Smooth muscle cell (in vitro differentiated cells): ENCODE measurements at regions not wholly inside any gene's neighbourhood (a gene's known extent, or its start where the extent isn't known, plus 50 kb on each side); places are given as distances from the start of the nearest gene placed in this dataset.

Experiments
- DNase-seq: peaks from one replicate; lab custom pipeline; 2025; ENCODE audit not compliant: unreplicated experiment; lab: John Stamatoyannopoulos, UW
- H2AFZ ChIP-seq: fragments of 200-600 bp; sonication (generic); 2 replicates; pipeline ENCODE4 v1.6.0; 2016; ENCODE audit warnings: antibody characterized with exemption, low read depth, mild to moderate bottlenecking
- H3F3A ChIP-seq: fragments of 200-600 bp; sonication (generic); 2 replicates; pipeline ENCODE4 v1.6.0; 2017; ENCODE audit warnings: antibody characterized with exemption, low read depth
- H3K27ac ChIP-seq: fragments of 200-600 bp; sonication (generic); 2 replicates; pipeline ENCODE4 v1.5.1; 2016; ENCODE audit warnings: low read depth, mild to moderate bottlenecking
- H3K27me3 ChIP-seq: fragments of 200-600 bp; sonication (generic); 2 replicates; pipeline ENCODE4 v1.6.1; 2016; ENCODE audit warnings: low read depth, mild to moderate bottlenecking
- H3K36me3 ChIP-seq: fragments of 200-600 bp; sonication (generic); 2 replicates; pipeline ENCODE4 v1.5.1; 2016; ENCODE audit warnings: low read depth
- H3K4me1 ChIP-seq: fragments of 200-600 bp; sonication (generic); 2 replicates; pipeline ENCODE4 v1.5.1; 2016; ENCODE audit warnings: low read depth
- H3K4me2 ChIP-seq: fragments of 200-600 bp; sonication (generic); 2 replicates; pipeline ENCODE4 v1.6.0; 2016; ENCODE audit warnings: mild to moderate bottlenecking
- H3K4me3 ChIP-seq: fragments of 200-600 bp; sonication (generic); 2 replicates; pipeline ENCODE4 v1.5.1; 2016; ENCODE audit warnings: mild to moderate bottlenecking
- H3K79me2 ChIP-seq: fragments of 200-600 bp; sonication (generic); 2 replicates; pipeline ENCODE4 v1.6.0; 2016; ENCODE audit warnings: low read depth, mild to moderate bottlenecking
- H3K9ac ChIP-seq: fragments of 200-600 bp; sonication (generic); 2 replicates; pipeline ENCODE4 v1.6.0; 2016; ENCODE audit warnings: low read depth
- H3K9me3 ChIP-seq: fragments of 200-600 bp; sonication (generic); replicated peaks from 2 replicates; pipeline ENCODE4 v1.5.1; 2016; ENCODE audit warnings: low read depth
- H4K20me1 ChIP-seq: fragments of 200-600 bp; sonication (generic); 2 replicates; pipeline ENCODE4 v1.6.0; 2016; ENCODE audit warnings: low read depth
- CTCF ChIP-seq: fragments of 200-600 bp; sonication (generic); IDR thresholded peaks from 2 replicates; pipeline ENCODE4 v1.5.1; 2017; ENCODE audit warnings: borderline replicate concordance, mild to moderate bottlenecking, antibody characterized with exemption; ENCODE audit not compliant: insufficient read depth, poor library complexity, severe bottlenecking
- WGBS: methylation state at CpG from one replicate; pipeline ENCODE4 v1.1.7; 2016; ENCODE audit warnings: low lambda C conversion rate; 5-methylcytosine and 5-hydroxymethylcytosine counted together

GRCh38 chr10:121322046-121322445 is 276.2 kb downstream of the FGFR2 start:
- Histone ChIP-seq H3K27me3 (no peaks in the 10 kb centered on the region), H3K27ac (no peak overlapping the region), H3K79me2 (no peaks in the 10 kb centered on the region), H4K20me1 (no peaks in the 10 kb centered on the region), H3K9ac (no peak overlapping the region), H3K4me3 (no peak overlapping the region), H3K9me3 (no peaks in the 10 kb centered on the region), H3K4me1 (no peaks in the 10 kb centered on the region), H3K4me2 (no peak overlapping the region), H3F3A (no peaks in the 10 kb centered on the region), H2AFZ (no peak overlapping the region), H3K36me3 (no peaks in the 10 kb centered on the region)
- WGBS = 33% methylated on average over 1 of the region's 1 CpG
- TF ChIP-seq CTCF = no peak
- no peak for DNase-seq

- Histone ChIP-seq H4K20me1 (no peaks in the 10 kb centered on the region), H3K4me1 (no peaks in the 10 kb centered on the region), H3K27ac (no peak overlapping the region), H3K27me3 (no peaks in the 10 kb centered on the region), H3K79me2 (no peaks in the 10 kb centered on the region), H3K9me3 (no peaks in the 10 kb centered on the region), H3K4me2 (no peak overlapping the region), H3K4me3 (no peak overlapping the region), H3F3A (no peaks in the 10 kb centered on the region), H2AFZ (no peak overlapping the region), H3K36me3 (no peaks in the 10 kb centered on the region), H3K9ac (no peak overlapping the region)
- WGBS = 93% methylated on average over 1 of the region's 1 CpG
- no peak for DNase-seq
- no peak for TF ChIP-seq CTCF
These were observed 275.5 kb downstream of the FGFR2 start for GRCh38 chr10:121322776-121323175.

DNA sequence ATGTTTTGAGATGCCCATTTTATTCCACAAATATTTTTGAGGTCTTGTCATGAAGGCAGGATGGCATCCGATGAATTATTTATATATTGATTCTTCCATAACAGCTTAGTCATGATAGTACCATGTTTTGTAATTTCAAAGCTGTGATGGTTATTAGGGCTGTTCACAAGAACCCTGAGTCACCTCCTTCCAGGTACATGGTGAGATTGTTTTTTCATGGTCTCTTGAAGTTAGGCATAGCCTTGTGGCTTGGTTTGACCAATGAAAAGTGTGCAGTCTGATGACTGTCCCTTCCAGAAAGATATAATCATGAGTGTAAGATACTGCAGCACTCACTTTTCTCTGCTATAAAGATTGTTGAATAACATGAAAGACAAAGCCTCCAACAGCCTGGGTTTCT is 274.8 kb downstream of the FGFR2 start:
- Histone ChIP-seq H3K36me3 (no peaks in the 10 kb centered on the region), H3K27ac (no peak overlapping the region), H3K9me3 (no peaks in the 10 kb centered on the region), H4K20me1 (no peaks in the 10 kb centered on the region), H3K4me1 (no peaks in the 10 kb centered on the region), H2AFZ (no peak overlapping the region), H3K27me3 (no peaks in the 10 kb centered on the region), H3K9ac (no peak overlapping the region), H3K4me3 (no peak overlapping the region), H3F3A (no peaks in the 10 kb centered on the region), H3K79me2 (no peaks in the 10 kb centered on the region), H3K4me2 (no peak overlapping the region)
- no peak for TF ChIP-seq CTCF
- DNase-seq = no peak
- 89% methylated on average over 1 of the region's 1 CpG for WGBS

GRCh38 chr10:121324678-121325213 is 273.5 kb downstream of the FGFR2 start:
- Histone ChIP-seq H2AFZ (no peak overlapping the region), H3F3A (no peaks in the 10 kb centered on the region), H3K4me1 (no peaks in the 10 kb centered on the region), H3K4me2 (no peak overlapping the region), H3K4me3 (no peak overlapping the region), H3K27me3 (no peaks in the 10 kb centered on the region), H3K79me2 (no peaks in the 10 kb centered on the region), H3K9me3 (no peaks in the 10 kb centered on the region), H3K27ac (peak overlapping the region; percentile 35), H3K36me3 (no peaks in the 10 kb centered on the region), H3K9ac (no peak overlapping the region), H4K20me1 (no peaks in the 10 kb centered on the region)
- TF ChIP-seq CTCF = no peak
- 65% methylated on average over 7 of the region's 7 CpGs for WGBS
- no peak for DNase-seq
